ENCODE measurements at regions not wholly inside any gene's neighbourhood (a gene's known extent, or its start where the extent isn't known, plus 50 kb on each side); places are given as distances from the start of the nearest gene placed in this dataset.

DNA sequence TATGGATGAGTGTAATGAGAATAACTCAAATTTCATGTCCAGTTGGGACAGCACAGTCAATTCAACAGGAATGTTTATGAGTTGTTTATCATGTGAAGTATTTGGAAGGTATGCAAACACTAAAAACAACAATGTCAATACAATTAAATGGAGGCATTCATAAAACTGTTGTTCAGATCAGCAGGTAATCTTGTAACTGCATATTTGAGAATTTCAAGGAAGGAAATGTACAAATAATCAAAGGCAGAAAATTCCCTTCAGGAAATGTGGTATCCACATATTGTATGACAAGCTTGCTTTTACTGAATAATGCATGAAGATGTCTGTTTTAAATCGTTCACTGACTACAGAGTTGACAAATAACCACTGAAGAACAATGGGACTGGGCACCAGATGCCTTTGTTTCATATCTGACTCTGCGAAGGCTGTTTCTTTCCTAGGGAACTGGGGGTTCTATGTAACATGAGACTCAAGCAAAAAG lies 198.3 kb downstream of the LTN1 start:
- 43% methylated on average over 2 of the region's 2 CpGs for WGBS
- TF ChIP-seq POLR2AphosphoS5 (IDR thresholded peaks at IDR 0.05) (no peak), POLR2A (IDR thresholded peaks at IDR 0.05) (no peak), CTCF (IDR thresholded peaks at IDR 0.05) (no peak), EP300 (IDR thresholded peaks at IDR 0.05) (no peak)
- H3K4me1 ChIP-seq = no peaks in the 10 kb centered on the region

DNA sequence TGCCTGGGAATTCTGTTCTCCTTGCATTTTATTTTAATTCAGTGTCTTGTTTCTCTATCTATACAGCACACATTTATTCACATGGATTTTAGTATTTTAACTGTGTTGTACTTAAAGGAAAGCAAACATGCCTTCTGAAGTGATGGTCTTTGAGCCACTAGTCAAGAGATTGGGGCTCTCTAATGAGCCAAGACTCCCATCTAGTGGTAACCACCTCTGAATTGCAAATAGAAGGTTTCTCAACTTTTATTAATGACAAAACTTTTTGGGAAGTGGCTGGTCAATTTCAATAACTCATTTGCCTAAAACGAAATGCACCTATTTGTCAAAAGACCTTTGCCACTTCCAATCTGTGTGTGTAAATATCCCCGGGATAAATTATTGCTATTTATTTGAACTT lies 199.6 kb downstream of the LTN1 start:
- WGBS = 36% methylated on average over 2 of the region's 2 CpGs
- DNase-seq (ENCODE audit: low spot score in 2 of 2) = no peak

More for the DNA sequence above, 198.3 kb downstream of the LTN1 start:
- Histone ChIP-seq H3K36me3 (no peaks in the 10 kb centered on the region), H3K9me3 (no peaks in the 10 kb centered on the region), H3K27me3 (no peaks in the 10 kb centered on the region), H3K4me3 (no peak overlapping the region), H3K27ac (no peak overlapping the region)
- no peak for DNase-seq (ENCODE audit: low spot score in 2 of 2)

GRCh38 chr21:28791595-28792282 lies 200.9 kb downstream of the LTN1 start:
- H3K27ac ChIP-seq = no peak overlapping the region
- 63% methylated on average over 4 of the region's 4 CpGs for WGBS
- no peaks in the 10 kb centered on the region for H3K36me3 ChIP-seq
- no peaks in the 10 kb centered on the region for H3K9me3 ChIP-seq
- H3K27me3 ChIP-seq = no peaks in the 10 kb centered on the region
- TF ChIP-seq EP300 (IDR thresholded peaks at IDR 0.05) (no peak), POLR2AphosphoS5 (IDR thresholded peaks at IDR 0.05) (no peak), CTCF (IDR thresholded peaks at IDR 0.05) (no peak), POLR2A (IDR thresholded peaks at IDR 0.05) (no peak)
- DNase-seq (ENCODE audit: low spot score in 2 of 2) = no peak
- H3K4me1 ChIP-seq = no peaks in the 10 kb centered on the region
- no peak overlapping the region for H3K4me3 ChIP-seq

More for the DNA sequence above, 199.6 kb downstream of the LTN1 start:
- no peaks in the 10 kb centered on the region for H3K36me3 ChIP-seq
- H3K27me3 ChIP-seq = no peaks in the 10 kb centered on the region
- H3K27ac ChIP-seq = no peak overlapping the region
- no peaks in the 10 kb centered on the region for H3K9me3 ChIP-seq
- H3K4me1 ChIP-seq = no peaks in the 10 kb centered on the region
- H3K4me3 ChIP-seq = no peak overlapping the region
- TF ChIP-seq CTCF (IDR thresholded peaks at IDR 0.05) (no peak), POLR2AphosphoS5 (IDR thresholded peaks at IDR 0.05) (no peak), EP300 (IDR thresholded peaks at IDR 0.05) (no peak), POLR2A (IDR thresholded peaks at IDR 0.05) (no peak)

DNA sequence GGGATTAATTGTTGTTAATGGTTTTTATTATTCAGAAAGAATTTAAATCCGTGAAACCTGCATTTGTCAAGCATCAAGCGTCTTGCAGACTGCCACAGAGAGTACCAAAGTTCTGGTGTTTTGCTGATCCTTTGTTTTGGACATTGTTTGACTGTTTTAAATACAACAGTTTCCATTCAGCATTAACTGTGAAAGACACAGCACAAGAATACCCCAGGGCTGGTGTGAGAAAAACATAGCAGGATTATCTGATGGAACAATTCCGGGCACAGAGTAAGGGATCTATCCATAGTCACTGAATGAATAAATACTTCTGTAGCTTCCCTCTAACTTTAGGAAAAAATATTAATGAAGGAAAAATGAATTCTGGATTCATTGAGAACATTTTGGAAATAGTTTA lies 202.3 kb downstream of the LTN1 start:
- no peaks in the 10 kb centered on the region for H3K4me1 ChIP-seq
- TF ChIP-seq CTCF (IDR thresholded peaks at IDR 0.05) (no peak), POLR2A (IDR thresholded peaks at IDR 0.05) (no peak), POLR2AphosphoS5 (IDR thresholded peaks at IDR 0.05) (no peak), EP300 (IDR thresholded peaks at IDR 0.05) (no peak)
- H3K9me3 ChIP-seq = no peaks in the 10 kb centered on the region
- no peak overlapping the region for H3K27ac ChIP-seq
- 75% methylated on average over 3 of the region's 3 CpGs for WGBS
- no peak for DNase-seq (ENCODE audit: low spot score in 2 of 2)
- H3K36me3 ChIP-seq = no peaks in the 10 kb centered on the region
- no peaks in the 10 kb centered on the region for H3K27me3 ChIP-seq
- H3K4me3 ChIP-seq = no peak overlapping the region

GRCh38 chr21:28789523-28789922 lies 203.2 kb downstream of the LTN1 start:
- Histone ChIP-seq H3K4me1 (no peaks in the 10 kb centered on the region), H3K27me3 (no peaks in the 10 kb centered on the region), H3K27ac (no peak overlapping the region), H3K36me3 (no peaks in the 10 kb centered on the region), H3K9me3 (no peaks in the 10 kb centered on the region), H3K4me3 (no peak overlapping the region)
- WGBS = 38% methylated on average over 3 of the region's 3 CpGs
- TF ChIP-seq EP300 (IDR thresholded peaks at IDR 0.05) (no peak), CTCF (IDR thresholded peaks at IDR 0.05) (no peak), POLR2A (IDR thresholded peaks at IDR 0.05) (no peak), POLR2AphosphoS5 (IDR thresholded peaks at IDR 0.05) (no peak)
- no peak for DNase-seq (ENCODE audit: low spot score in 2 of 2)

All from suprapubic skin (tissue), 4 donors.